ENCODE measurements at regions not wholly inside any gene's neighbourhood (a gene's known extent, or its start where the extent isn't known, plus 50 kb on each side); places are given as distances from the start of the nearest gene placed in this dataset.

DNA sequence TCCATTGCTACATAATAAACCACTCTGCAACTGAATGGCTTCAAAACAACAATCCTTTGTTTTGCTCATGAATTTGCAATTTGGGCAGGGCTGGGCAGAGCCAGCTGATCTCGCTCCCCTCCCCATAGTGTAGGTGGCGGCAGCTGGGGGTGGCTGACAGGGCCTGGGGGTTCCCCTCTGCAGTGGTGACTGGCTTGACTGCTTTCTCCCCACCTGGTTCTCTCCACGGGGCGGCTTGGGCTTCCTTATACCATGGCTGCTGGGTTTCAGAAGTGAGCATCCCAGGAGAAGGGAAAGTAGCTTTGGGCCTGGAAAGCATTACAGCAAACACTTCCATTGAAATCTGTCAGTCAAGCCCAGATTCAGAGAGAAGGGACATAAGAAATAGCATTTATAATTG lies 129.7 kb upstream of the ZBTB40 start:
- Mint-ChIP-seq H3K36me3 (ENCODE audit: low read depth) (no peaks in the 10 kb centered on the region), H3K4me1 (ENCODE audit: low read depth) (no peaks in the 10 kb centered on the region), H3K27me3 (ENCODE audit: low read depth) (no peaks in the 10 kb centered on the region), H3K4me3 (no peak overlapping the region), H3K9me3 (no peaks in the 10 kb centered on the region), H3K27ac (no peak overlapping the region)
- DNase-seq (ENCODE audit: low spot score) = no peak

DNA sequence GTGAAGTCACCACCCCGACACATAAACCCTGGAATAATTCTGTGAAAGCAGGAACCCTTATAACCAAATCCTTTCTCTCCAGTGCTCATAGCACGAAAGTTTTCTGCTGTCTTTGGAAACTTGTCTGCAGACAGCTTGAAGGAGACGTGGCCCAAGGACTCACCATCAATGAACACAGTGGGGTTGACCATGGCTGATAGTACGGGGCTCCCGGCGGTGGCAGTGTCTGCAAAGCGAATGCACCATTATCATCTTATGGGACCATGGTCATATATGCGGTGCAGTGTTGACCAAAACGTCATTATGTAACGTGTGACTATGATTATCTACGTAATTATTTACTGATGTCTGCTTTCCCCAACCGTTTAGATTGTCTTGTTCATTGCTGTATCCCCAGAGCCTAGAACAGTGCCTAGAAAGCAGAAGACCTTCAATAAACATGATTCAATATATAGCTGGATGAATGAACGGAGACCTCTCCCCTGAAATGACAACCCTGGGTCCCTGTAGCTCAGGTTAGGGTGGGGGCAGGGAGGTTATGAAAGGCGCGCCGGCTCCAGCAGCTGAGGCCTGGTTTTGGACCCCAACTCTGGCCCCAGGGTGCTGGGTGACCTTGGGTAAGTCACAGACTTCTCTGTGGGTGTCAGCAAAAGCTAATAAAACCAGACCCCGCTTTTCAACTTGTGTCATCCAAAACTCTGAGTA lies 128.4 kb upstream of the ZBTB40 start:
- DNase-seq (ENCODE audit: low spot score) = no peak
- H3K27ac Mint-ChIP-seq = no peak overlapping the region

DNA sequence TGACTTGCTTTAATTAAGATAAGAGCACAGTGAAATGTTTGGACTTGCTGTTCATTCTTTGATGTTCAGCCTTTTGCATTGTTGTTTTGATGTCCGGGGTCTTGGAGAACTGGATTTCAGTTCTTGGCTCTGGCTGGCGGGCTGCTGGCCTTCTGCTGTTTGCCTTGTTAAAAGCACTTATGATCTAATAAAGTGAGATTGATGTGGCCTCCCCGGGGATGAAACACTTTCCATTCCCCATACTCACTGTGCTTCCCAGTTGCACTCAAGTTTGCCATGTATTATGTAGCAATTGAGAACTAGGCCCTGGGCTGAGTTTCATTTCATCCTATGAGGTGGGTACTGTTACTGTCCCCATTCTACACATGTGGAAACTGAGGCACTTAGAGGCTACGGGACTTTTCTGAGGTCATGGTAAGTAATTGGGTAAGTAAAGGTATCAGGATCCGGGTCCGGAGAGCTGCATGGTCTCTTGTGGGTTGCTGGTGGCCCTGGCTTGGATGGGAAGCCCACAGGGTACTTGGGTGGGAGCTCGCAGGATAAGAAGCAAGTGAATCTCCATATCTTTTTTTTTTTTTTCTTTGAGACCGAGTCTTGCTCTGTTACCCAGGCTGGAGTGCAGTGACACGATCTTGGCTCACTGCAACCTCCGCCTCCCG lies 127.7 kb upstream of the ZBTB40 start:
- Mint-ChIP-seq H3K4me3 (no peak overlapping the region), H3K9me3 (no peaks in the 10 kb centered on the region), H3K27ac (no peak overlapping the region), H3K4me1 (ENCODE audit: low read depth) (no peaks in the 10 kb centered on the region), H3K27me3 (ENCODE audit: low read depth) (no peaks in the 10 kb centered on the region), H3K36me3 (ENCODE audit: low read depth) (no peaks in the 10 kb centered on the region)
- DNase-seq (ENCODE audit: low spot score) = no peak

More for the DNA sequence above, 128.4 kb upstream of the ZBTB40 start:
- no peak overlapping the region for H3K4me3 Mint-ChIP-seq
- H3K27me3 Mint-ChIP-seq (ENCODE audit: low read depth) = no peaks in the 10 kb centered on the region
- H3K9me3 Mint-ChIP-seq = no peaks in the 10 kb centered on the region
- no peaks in the 10 kb centered on the region for H3K36me3 Mint-ChIP-seq (ENCODE audit: low read depth)
- no peaks in the 10 kb centered on the region for H3K4me1 Mint-ChIP-seq (ENCODE audit: low read depth)

GRCh38 chr1:22325531-22326371 lies 125.9 kb upstream of the ZBTB40 start:
- Mint-ChIP-seq H3K9me3 (no peaks in the 10 kb centered on the region), H3K4me3 (no peak overlapping the region), H3K36me3 (ENCODE audit: low read depth) (no peaks in the 10 kb centered on the region), H3K4me1 (ENCODE audit: low read depth) (no peaks in the 10 kb centered on the region), H3K27me3 (ENCODE audit: low read depth) (no peaks in the 10 kb centered on the region), H3K27ac (no peak overlapping the region)
- no peak for DNase-seq (ENCODE audit: low spot score)

- Mint-ChIP-seq H3K27me3 (ENCODE audit: low read depth) (no peaks in the 10 kb centered on the region), H3K4me1 (ENCODE audit: low read depth) (no peaks in the 10 kb centered on the region), H3K36me3 (ENCODE audit: low read depth) (no peaks in the 10 kb centered on the region), H3K9me3 (no peaks in the 10 kb centered on the region), H3K4me3 (no peak overlapping the region), H3K27ac (no peak overlapping the region)
- no peak for DNase-seq (ENCODE audit: low spot score)
Measured at GRCh38 chr1:22326372-22326915, 125.2 kb upstream of the ZBTB40 start.

DNA sequence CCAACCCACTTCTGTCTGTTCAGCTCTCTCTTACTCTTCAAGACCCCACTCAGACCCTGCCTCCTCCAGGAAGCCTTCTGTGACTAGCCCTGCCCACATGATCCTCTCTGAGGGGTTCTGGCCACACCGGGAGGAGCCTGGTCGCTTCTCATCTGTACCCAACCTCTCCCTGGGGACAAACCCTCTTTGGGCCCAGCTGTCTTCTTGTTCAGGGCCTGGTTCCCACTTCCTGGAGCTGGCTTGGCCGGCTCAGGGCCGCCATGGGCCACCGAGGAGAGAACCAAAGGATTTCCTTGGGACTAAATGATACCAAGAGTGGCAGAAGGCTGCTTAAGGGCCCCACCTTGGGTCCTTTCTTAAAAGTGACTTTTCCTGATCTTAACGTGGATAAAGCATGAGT lies 124.7 kb upstream of the ZBTB40 start:
- H3K4me1 Mint-ChIP-seq (ENCODE audit: low read depth) = no peaks in the 10 kb centered on the region
- H3K27ac Mint-ChIP-seq = no peak overlapping the region
- no peak for DNase-seq (ENCODE audit: low spot score)
- no peaks in the 10 kb centered on the region for H3K27me3 Mint-ChIP-seq (ENCODE audit: low read depth)
- H3K9me3 Mint-ChIP-seq = no peaks in the 10 kb centered on the region
- no peak overlapping the region for H3K4me3 Mint-ChIP-seq
- H3K36me3 Mint-ChIP-seq (ENCODE audit: low read depth) = no peaks in the 10 kb centered on the region

DNA sequence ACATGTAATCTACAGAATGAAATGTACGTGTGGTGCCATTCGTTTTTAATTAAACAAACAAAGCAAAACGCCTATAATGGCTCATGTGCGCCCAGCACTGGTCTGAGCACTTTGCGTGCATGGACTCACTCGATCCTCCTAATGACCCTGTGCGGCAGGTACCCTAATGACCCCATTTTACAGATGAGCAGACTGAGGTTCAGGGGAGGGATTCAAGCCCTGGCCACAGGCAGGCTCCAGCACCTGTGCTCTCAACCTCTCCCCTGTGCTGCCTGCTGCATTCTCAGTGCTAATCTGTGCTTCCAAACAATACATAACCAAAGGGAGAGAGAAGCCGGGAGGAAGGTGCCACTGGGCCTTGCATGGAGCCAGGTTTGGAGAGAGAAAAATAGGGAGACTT lies 124.2 kb upstream of the ZBTB40 start:
- no peak for DNase-seq (ENCODE audit: low spot score)
- no peak overlapping the region for H3K4me3 Mint-ChIP-seq
- no peaks in the 10 kb centered on the region for H3K9me3 Mint-ChIP-seq
- no peaks in the 10 kb centered on the region for H3K27me3 Mint-ChIP-seq (ENCODE audit: low read depth)
- no peak overlapping the region for H3K27ac Mint-ChIP-seq
- H3K4me1 Mint-ChIP-seq (ENCODE audit: low read depth) = no peaks in the 10 kb centered on the region
- no peaks in the 10 kb centered on the region for H3K36me3 Mint-ChIP-seq (ENCODE audit: low read depth)

DNA sequence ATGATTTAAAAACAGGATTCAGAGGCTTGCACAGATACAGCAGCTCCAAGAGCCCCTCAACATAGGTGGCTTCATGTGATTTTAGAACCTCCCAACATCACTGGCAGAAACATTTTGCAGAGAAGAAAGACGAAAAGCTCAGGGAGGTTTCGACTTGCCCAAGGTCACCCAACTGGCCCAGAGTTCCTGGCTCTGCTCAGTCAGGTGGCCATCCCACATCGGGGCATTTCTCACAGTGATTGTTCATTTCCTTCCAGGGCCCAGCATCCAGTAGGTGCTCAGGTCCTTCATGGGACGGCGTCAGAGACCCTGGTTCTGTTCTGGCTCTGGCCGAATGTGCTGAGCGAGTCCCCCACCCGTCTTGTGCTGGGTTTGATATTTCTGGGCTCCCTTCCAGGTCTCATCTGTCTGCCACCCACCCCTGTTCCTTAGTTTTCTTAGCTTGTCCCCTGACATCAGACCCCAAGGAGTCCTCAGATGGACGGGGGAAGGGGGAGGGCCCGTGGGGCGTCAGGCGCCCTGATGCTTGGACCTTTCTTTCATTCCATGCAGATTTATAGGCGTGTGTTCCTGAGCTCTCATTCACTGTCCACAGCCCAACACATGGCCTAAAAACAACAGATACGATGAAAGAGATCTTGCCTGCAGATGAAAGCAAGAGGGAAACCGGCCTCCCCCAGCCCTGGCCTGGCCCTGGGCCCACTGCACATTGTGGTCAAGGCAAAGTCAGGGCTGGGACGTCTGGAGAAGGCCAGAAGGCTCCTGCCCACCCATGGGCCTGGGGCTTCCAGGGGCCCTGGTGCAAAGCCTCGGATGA lies 123.1 kb upstream of the ZBTB40 start:
- no peaks in the 10 kb centered on the region for H3K9me3 Mint-ChIP-seq
- H3K4me1 Mint-ChIP-seq (ENCODE audit: low read depth) = no peaks in the 10 kb centered on the region
- DNase-seq (ENCODE audit: low spot score) = no peak
- H3K4me3 Mint-ChIP-seq = no peak overlapping the region
- no peak overlapping the region for H3K27ac Mint-ChIP-seq
- no peaks in the 10 kb centered on the region for H3K36me3 Mint-ChIP-seq (ENCODE audit: low read depth)
- peaks cover 4% of the 10 kb centered on the region for H3K27me3 Mint-ChIP-seq (ENCODE audit: low read depth)

GRCh38 chr1:22329148-22329515 lies 122.5 kb upstream of the ZBTB40 start:
- Mint-ChIP-seq H3K4me3 (no peak overlapping the region), H3K4me1 (ENCODE audit: low read depth) (no peaks in the 10 kb centered on the region), H3K9me3 (no peaks in the 10 kb centered on the region), H3K36me3 (ENCODE audit: low read depth) (no peaks in the 10 kb centered on the region), H3K27ac (no peak overlapping the region), H3K27me3 (ENCODE audit: low read depth) (peaks cover 10% of the 10 kb centered on the region)
- no peak for DNase-seq (ENCODE audit: low spot score)

DNA sequence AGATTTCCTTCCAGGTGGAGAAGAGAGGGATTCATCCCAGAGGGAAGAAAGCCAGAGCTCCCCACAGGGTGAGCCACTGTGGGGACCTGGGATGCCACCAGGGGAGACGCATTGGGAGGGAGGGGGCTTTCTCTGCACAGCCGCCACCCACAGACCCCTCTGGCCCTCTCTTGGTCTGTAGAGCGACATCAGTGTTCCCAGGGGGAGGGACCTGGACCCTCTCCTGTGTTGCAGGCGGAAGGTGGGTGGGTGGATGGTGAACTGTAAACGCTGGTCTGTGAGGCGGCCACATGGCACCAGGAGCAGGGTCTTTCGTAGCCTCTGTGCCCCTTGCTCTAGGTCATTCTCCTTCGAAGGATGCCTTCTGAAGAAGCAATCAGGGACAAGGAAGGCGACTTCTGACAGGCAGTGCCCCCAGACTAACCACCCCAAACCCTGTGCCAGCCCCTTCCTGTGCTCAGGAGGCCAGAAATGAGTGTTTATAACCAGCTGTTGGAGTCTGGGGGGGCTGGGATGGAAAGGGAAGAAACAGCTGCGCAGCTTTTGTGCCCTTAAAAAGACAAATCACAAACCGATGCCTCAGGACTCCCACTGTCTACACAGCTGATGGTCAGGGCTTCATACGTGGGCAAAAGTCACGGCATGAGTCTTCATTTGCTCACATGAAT lies 121.4 kb upstream of the ZBTB40 start:
- H3K27me3 Mint-ChIP-seq (ENCODE audit: low read depth) = peaks cover 10% of the 10 kb centered on the region
- H3K9me3 Mint-ChIP-seq = no peaks in the 10 kb centered on the region
- H3K4me3 Mint-ChIP-seq = no peak overlapping the region
- no peak overlapping the region for H3K27ac Mint-ChIP-seq
- DNase-seq (ENCODE audit: low spot score) = no peak
- H3K36me3 Mint-ChIP-seq (ENCODE audit: low read depth) = no peaks in the 10 kb centered on the region
- H3K4me1 Mint-ChIP-seq (ENCODE audit: low read depth) = no peaks in the 10 kb centered on the region

- Mint-ChIP-seq H3K4me1 (ENCODE audit: low read depth) (no peaks in the 10 kb centered on the region), H3K36me3 (ENCODE audit: low read depth) (no peaks in the 10 kb centered on the region), H3K27me3 (ENCODE audit: low read depth) (peaks cover 10% of the 10 kb centered on the region), H3K9me3 (no peaks in the 10 kb centered on the region), H3K4me3 (no peak overlapping the region), H3K27ac (no peak overlapping the region)
- DNase-seq (ENCODE audit: low spot score) = no peak
Measured at GRCh38 chr1:22330760-22331119, 120.9 kb upstream of the ZBTB40 start.

DNA sequence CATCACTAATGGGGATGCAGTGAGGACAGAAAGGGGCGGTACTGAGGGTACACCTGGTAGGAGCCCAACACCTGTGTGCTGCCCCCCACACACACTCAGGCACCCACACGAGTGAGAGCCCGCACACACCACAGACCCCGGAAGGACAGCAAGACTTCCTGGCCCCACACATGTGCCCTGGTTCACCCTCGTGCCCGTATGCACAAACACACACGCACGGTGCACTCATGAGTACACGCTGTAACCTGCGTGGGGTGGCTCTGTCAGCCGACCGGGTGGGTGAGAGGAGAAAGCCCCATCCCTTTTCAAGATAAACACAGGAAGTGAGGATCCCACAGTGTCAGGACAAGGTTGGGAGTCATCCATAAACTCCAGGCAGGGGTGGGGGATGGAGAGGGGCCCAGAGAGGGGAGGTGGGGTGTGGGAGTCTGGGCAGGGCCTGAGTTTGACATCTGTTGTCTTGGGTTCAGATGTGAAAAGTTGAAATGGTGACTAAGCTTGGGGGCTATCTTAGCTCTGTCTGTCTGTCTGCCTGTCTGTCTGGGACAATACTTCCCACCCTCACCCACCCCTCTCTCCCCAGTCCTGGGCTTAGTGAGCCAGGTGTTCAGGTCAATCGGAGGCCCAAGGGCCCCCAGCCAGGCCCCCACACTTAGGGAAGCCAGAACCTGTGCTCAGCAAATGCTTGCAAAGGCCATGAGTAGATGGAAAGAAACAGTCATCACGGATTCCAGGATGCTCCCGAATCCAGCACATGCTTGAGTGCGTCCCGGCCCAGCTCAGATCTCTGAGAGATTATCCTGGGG lies 119.8 kb upstream of the ZBTB40 start:
- Mint-ChIP-seq H3K36me3 (ENCODE audit: low read depth) (no peaks in the 10 kb centered on the region), H3K4me3 (no peak overlapping the region), H3K9me3 (no peaks in the 10 kb centered on the region), H3K27me3 (ENCODE audit: low read depth) (peaks cover 10% of the 10 kb centered on the region), H3K27ac (no peak overlapping the region), H3K4me1 (ENCODE audit: low read depth) (no peaks in the 10 kb centered on the region)
- no peak for DNase-seq (ENCODE audit: low spot score)

GRCh38 chr1:22332424-22332717 lies 119.3 kb upstream of the ZBTB40 start:
- Mint-ChIP-seq H3K27me3 (ENCODE audit: low read depth) (peaks cover 10% of the 10 kb centered on the region), H3K27ac (no peak overlapping the region), H3K9me3 (no peaks in the 10 kb centered on the region), H3K36me3 (ENCODE audit: low read depth) (no peaks in the 10 kb centered on the region), H3K4me1 (ENCODE audit: low read depth) (no peaks in the 10 kb centered on the region), H3K4me3 (no peak overlapping the region)
- no peak for DNase-seq (ENCODE audit: low spot score)
